Mesenchymal stem cell (in vitro differentiated cells and primary cell): ENCODE measurements at regions not wholly inside any gene's neighbourhood (a gene's known extent, or its start where the extent isn't known, plus 50 kb on each side); places are given as distances from the start of the nearest gene placed in this dataset.

Experiments
- DNase-seq: peaks from one replicate; pipeline ENCODE4 v3.0.0-alpha.2; 2013
- H2AFZ ChIP-seq: one replicate; pipeline ENCODE4 v1.6.1; 2013; ENCODE audit warnings: low read depth, mild to moderate bottlenecking, control low read depth, inconsistent platforms, low read length, moderate library complexity
- H2AK5ac ChIP-seq: 2 replicates; pipeline ENCODE4 v1.6.1; 2013; ENCODE audit warnings: low read length, moderate library complexity, mild to moderate bottlenecking, inconsistent platforms; ENCODE audit not compliant: severe bottlenecking
- H2BK120ac ChIP-seq: one replicate; pipeline ENCODE4 v1.6.1; 2013; ENCODE audit warnings: low read depth, mild to moderate bottlenecking, inconsistent platforms, low read length, moderate library complexity
- H2BK12ac ChIP-seq, 2 experiments: one replicate each; pipeline ENCODE4 v1.6.1; 2013; ENCODE audit warnings: inconsistent platforms in 2 of 2, low read length in 2 of 2, mild to moderate bottlenecking in 2 of 2, moderate library complexity in 2 of 2, control low read depth in 1 of 2
- H2BK15ac ChIP-seq: one replicate; pipeline ENCODE4 v1.6.1; 2013; ENCODE audit warnings: mild to moderate bottlenecking, low read depth, inconsistent platforms; ENCODE audit not compliant: poor library complexity, severe bottlenecking
- H2BK5ac ChIP-seq: 2 replicates; pipeline ENCODE4 v1.6.1; 2013; ENCODE audit warnings: low read depth, mild to moderate bottlenecking, low read length, control low read depth, inconsistent platforms; ENCODE audit not compliant: poor library complexity, severe bottlenecking
- H3K14ac ChIP-seq, 2 experiments: one replicate each; pipeline ENCODE4 v1.6.1; 2013; ENCODE audit warnings: inconsistent platforms in 2 of 2, low read length in 2 of 2, control low read depth in 1 of 2, mild to moderate bottlenecking in 1 of 2, moderate library complexity in 1 of 2
- H3K18ac ChIP-seq, 2 experiments: one replicate each; pipeline ENCODE4 v1.6.1; 2013; ENCODE audit warnings: inconsistent platforms in 2 of 2, low read length in 2 of 2, control low read depth in 1 of 2, low read depth in 1 of 2, mild to moderate bottlenecking in 1 of 2
- H3K23ac ChIP-seq, 2 experiments: one replicate each; pipeline ENCODE4 v1.6.1; 2013; ENCODE audit warnings: inconsistent platforms in 2 of 2, low read length in 2 of 2, mild to moderate bottlenecking in 2 of 2, moderate library complexity in 2 of 2, control low read depth in 1 of 2
- H3K27ac ChIP-seq: 2 replicates; pipeline ENCODE4 v1.5.1; 2013; ENCODE audit warnings: mild to moderate bottlenecking, moderate library complexity, low read length, control low read depth, inconsistent platforms; ENCODE audit not compliant: poor library complexity, severe bottlenecking
- H3K27me3 ChIP-seq, 2 experiments: 2 replicates each; pipeline versions ENCODE4 v1.6.1 to v1.7.0; 2013; ENCODE audit warnings: low read length in 2 of 2, mild to moderate bottlenecking in 2 of 2, moderate library complexity in 2 of 2, control low read depth in 1 of 2, inconsistent platforms in 1 of 2; ENCODE audit not compliant: control insufficient read depth in 1 of 2, insufficient read depth in 1 of 2
- H3K36me3 ChIP-seq, 2 experiments: 2 replicates each; pipeline versions ENCODE4 v1.6.1 to v1.7.0; 2013; ENCODE audit warnings: low read length in 2 of 2, control low read depth in 1 of 2, inconsistent platforms in 1 of 2, low read depth in 1 of 2, mild to moderate bottlenecking in 1 of 2; ENCODE audit not compliant: insufficient read depth in 2 of 2, control insufficient read depth in 1 of 2
- H3K4ac ChIP-seq, 2 experiments: one replicate each; pipeline ENCODE4 v1.6.1; 2013; ENCODE audit warnings: inconsistent platforms in 2 of 2, low read length in 2 of 2, mild to moderate bottlenecking in 2 of 2, moderate library complexity in 2 of 2, control low read depth in 1 of 2, low read depth in 1 of 2
- H3K4me1 ChIP-seq: 2 replicates; pipeline ENCODE4 v1.6.1; 2013; ENCODE audit warnings: low read depth, low read length, control low read depth; ENCODE audit not compliant: control insufficient read depth, insufficient read depth
- H3K4me2 ChIP-seq: 2 replicates; pipeline ENCODE4 v1.6.1; 2013; ENCODE audit warnings: low read length, mild to moderate bottlenecking, inconsistent platforms; ENCODE audit not compliant: poor library complexity, severe bottlenecking
- H3K4me3 ChIP-seq, 2 experiments: 2 replicates each; pipeline versions ENCODE4 v1.5.1 to v1.7.0; 2013; ENCODE audit warnings: low read length in 2 of 2, mild to moderate bottlenecking in 2 of 2, control low read depth in 1 of 2, low read depth in 1 of 2; ENCODE audit not compliant: insufficient read depth in 1 of 2
- H3K79me1 ChIP-seq: replicated peaks from 2 replicates; pipeline ENCODE4 v1.6.1; 2013; ENCODE audit warnings: mild to moderate bottlenecking, control low read depth, low read length, inconsistent platforms; ENCODE audit not compliant: poor library complexity, severe bottlenecking
- H3K9ac ChIP-seq: 2 replicates; pipeline ENCODE4 v1.7.0; 2013; ENCODE audit warnings: mild to moderate bottlenecking, low read length, moderate library complexity
- H3K9me3 ChIP-seq: 2 replicates; pipeline ENCODE4 v1.7.0; 2013; ENCODE audit warnings: mild to moderate bottlenecking, low read length; ENCODE audit not compliant: control insufficient read depth
- H4K8ac ChIP-seq: one replicate; pipeline ENCODE4 v1.6.1; 2013; ENCODE audit warnings: inconsistent platforms, mild to moderate bottlenecking, low read length, moderate library complexity
- H4K91ac ChIP-seq: one replicate; pipeline ENCODE4 v1.6.1; 2013; ENCODE audit warnings: mild to moderate bottlenecking, low read length, inconsistent platforms
- WGBS: methylation state at CpG from one replicate; pipeline ENCODE4 v1.1.7; 2013; ENCODE audit warnings: mixed read lengths; 5-methylcytosine and 5-hydroxymethylcytosine counted together

- Histone ChIP-seq H3K79me1 (no peaks in the 10 kb centered on the region), H3K23ac (no peak overlapping the region), H2AK5ac (no peak overlapping the region), H3K4me3 (no peak overlapping the region), H3K9me3 (peaks cover 5% of the 10 kb centered on the region), H3K14ac (no peak overlapping the region), H3K27ac (no peak overlapping the region), H2BK15ac (no peak overlapping the region), H3K36me3 (no peaks in the 10 kb centered on the region), H2BK12ac (no peak overlapping the region), H2BK5ac (no peak overlapping the region), H3K9ac (no peak overlapping the region), H3K4me2 (no peak overlapping the region), H3K4me1 (no peaks in the 10 kb centered on the region), H2BK120ac (no peak overlapping the region), H3K27me3 (no peaks in the 10 kb centered on the region), H4K91ac (no peak overlapping the region), H4K8ac (peak overlapping the region; percentile 23), H3K18ac (no peak overlapping the region), H2AFZ (no peak overlapping the region), H3K4ac (no peak overlapping the region)
- DNase-seq: peak; percentile 28
- WGBS: 70% methylated on average over 2 of the region's 2 CpGs
Measured at GRCh38 chr2:184154438-184154837, 443.9 kb upstream of the ZNF804A start.

GRCh38 chr2:184155791-184156190, 442.5 kb upstream of the ZNF804A start:
- no peaks in the 10 kb centered on the region for H3K36me3 ChIP-seq
- H3K4ac ChIP-seq: no peak overlapping the region
- no peak overlapping the region for H3K27ac ChIP-seq
- no peak overlapping the region for H2BK5ac ChIP-seq
- H3K27me3 ChIP-seq: no peaks in the 10 kb centered on the region
- no peak overlapping the region for H3K4me2 ChIP-seq
- peaks cover 11% of the 10 kb centered on the region for H3K9me3 ChIP-seq
- no peak overlapping the region for H3K23ac ChIP-seq
- no peak overlapping the region for H3K4me3 ChIP-seq
- H3K18ac ChIP-seq: no peak overlapping the region
- H4K91ac ChIP-seq: no peak overlapping the region
- no peaks in the 10 kb centered on the region for H3K4me1 ChIP-seq
- H2AK5ac ChIP-seq: no peak overlapping the region
- WGBS: no CpG with 5 or more reads among the region's 1 CpG
- DNase-seq: no peak
- H4K8ac ChIP-seq: no peak overlapping the region
- H3K14ac ChIP-seq: no peak overlapping the region
- no peak overlapping the region for H3K9ac ChIP-seq
- H2BK12ac ChIP-seq: no peak overlapping the region
- no peak overlapping the region for H2BK15ac ChIP-seq
- H2AFZ ChIP-seq: no peak overlapping the region
- no peaks in the 10 kb centered on the region for H3K79me1 ChIP-seq
- no peak overlapping the region for H2BK120ac ChIP-seq

- Histone ChIP-seq H3K4me3 (no peak overlapping the region), H3K4me1 (no peaks in the 10 kb centered on the region), H3K27me3 (no peaks in the 10 kb centered on the region), H3K23ac (no peak overlapping the region), H3K9ac (no peak overlapping the region), H3K9me3 (peaks cover 8% of the 10 kb centered on the region), H2BK12ac (no peak overlapping the region), H2BK15ac (no peak overlapping the region), H3K79me1 (no peaks in the 10 kb centered on the region), H3K14ac (no peak overlapping the region), H2AFZ (no peak overlapping the region), H2BK5ac (no peak overlapping the region), H2AK5ac (no peak overlapping the region), H4K91ac (no peak overlapping the region), H3K27ac (no peak overlapping the region), H3K18ac (no peak overlapping the region), H2BK120ac (no peak overlapping the region), H4K8ac (no peak overlapping the region), H3K36me3 (no peaks in the 10 kb centered on the region), H3K4ac (no peak overlapping the region), H3K4me2 (no peak overlapping the region)
- DNase-seq: no peak
- WGBS: 10% methylated on average over 1 of the region's 2 CpGs
Measured at GRCh38 chr2:184157141-184157540, 441.2 kb upstream of the ZNF804A start.

- Histone ChIP-seq H3K27ac (no peak overlapping the region), H2BK120ac (no peak overlapping the region), H4K8ac (no peak overlapping the region), H3K18ac (no peak overlapping the region), H3K79me1 (no peaks in the 10 kb centered on the region), H2AK5ac (no peak overlapping the region), H3K27me3 (no peaks in the 10 kb centered on the region), H2AFZ (no peak overlapping the region), H3K36me3 (no peaks in the 10 kb centered on the region), H3K4me1 (no peaks in the 10 kb centered on the region), H2BK15ac (no peak overlapping the region), H4K91ac (no peak overlapping the region), H3K14ac (no peak overlapping the region), H3K9ac (no peak overlapping the region), H3K9me3 (peaks cover 8% of the 10 kb centered on the region), H3K4me3 (no peak overlapping the region), H3K23ac (no peak overlapping the region), H3K4ac (no peak overlapping the region), H2BK12ac (no peak overlapping the region), H3K4me2 (no peak overlapping the region), H2BK5ac (peak overlapping the region; percentile 44)
- DNase-seq: no peak
- WGBS: no CpG with 5 or more reads among the region's 2 CpGs
Measured at GRCh38 chr2:184162426-184162825, 435.9 kb upstream of the ZNF804A start.
